Gastroesophageal sphincter (tissue), 3 donors: ENCODE measurements at regions not wholly inside any gene's neighbourhood (a gene's known extent, or its start where the extent isn't known, plus 50 kb on each side); places are given as distances from the start of the nearest gene placed in this dataset.

Source experiments
- EP300 ChIP-seq: sonication (generic); formaldehyde crosslinking; IDR thresholded peaks from one replicate; pipeline ENCODE4 v1.6.1; 2017; ENCODE audit warnings: antibody characterized with exemption, mild to moderate bottlenecking
- POLR2A ChIP-seq, 2 donors: fragments of 450-650 bp; IDR thresholded peaks; one replicate each; pipeline ENCODE4 v1.6.1; 2017; ENCODE audit warnings: antibody characterized with exemption in 2 of 2, mild to moderate bottlenecking in 2 of 2, moderate library complexity in 1 of 2
- TF ChIP-seq, protein P1 (sequence below), 4 experiments: fragments of 200-600 bp in 2 of 4; fragments of 450-650 bp in 2 of 4; sonication (generic) in 1 of 4; IDR thresholded peaks; one replicate each; pipeline ENCODE4 v1.5.1; 2017 to 2019; ENCODE audit warnings: antibody characterized with exemption in 4 of 4, mild to moderate bottlenecking in 2 of 4, moderate library complexity in 2 of 4

DNA sequence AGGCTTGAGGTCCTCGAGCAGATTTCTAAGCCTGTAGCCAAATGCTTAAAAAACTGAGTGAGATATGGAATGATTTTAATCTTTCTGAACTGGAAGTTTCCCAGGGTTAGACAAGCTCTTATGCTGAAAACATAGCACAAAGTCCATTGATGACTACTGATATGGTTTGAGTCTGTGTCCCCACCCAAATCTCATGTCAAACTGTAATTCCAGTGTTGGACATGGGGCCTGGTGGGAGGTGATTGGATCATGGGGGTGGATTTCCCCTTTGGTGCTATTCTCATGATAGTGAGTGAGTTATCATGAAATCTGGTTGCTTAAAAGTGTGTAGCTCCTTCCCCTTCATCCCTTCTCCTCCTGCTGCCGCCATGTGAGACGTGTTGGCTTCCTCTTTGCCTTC is 454.9 kb downstream of the SPRY1 start:
- TF ChIP-seq, protein P1, sequence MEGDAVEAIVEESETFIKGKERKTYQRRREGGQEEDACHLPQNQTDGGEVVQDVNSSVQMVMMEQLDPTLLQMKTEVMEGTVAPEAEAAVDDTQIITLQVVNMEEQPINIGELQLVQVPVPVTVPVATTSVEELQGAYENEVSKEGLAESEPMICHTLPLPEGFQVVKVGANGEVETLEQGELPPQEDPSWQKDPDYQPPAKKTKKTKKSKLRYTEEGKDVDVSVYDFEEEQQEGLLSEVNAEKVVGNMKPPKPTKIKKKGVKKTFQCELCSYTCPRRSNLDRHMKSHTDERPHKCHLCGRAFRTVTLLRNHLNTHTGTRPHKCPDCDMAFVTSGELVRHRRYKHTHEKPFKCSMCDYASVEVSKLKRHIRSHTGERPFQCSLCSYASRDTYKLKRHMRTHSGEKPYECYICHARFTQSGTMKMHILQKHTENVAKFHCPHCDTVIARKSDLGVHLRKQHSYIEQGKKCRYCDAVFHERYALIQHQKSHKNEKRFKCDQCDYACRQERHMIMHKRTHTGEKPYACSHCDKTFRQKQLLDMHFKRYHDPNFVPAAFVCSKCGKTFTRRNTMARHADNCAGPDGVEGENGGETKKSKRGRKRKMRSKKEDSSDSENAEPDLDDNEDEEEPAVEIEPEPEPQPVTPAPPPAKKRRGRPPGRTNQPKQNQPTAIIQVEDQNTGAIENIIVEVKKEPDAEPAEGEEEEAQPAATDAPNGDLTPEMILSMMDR (IDR thresholded peaks at IDR 0.05), result no peak
- no peak for TF ChIP-seq POLR2A (IDR thresholded peaks at IDR 0.05)
- TF ChIP-seq EP300, result no peak
